GM12878 (cell line): ENCODE measurements at regions not wholly inside any gene's neighbourhood (a gene's known extent, or its start where the extent isn't known, plus 50 kb on each side); places are given as distances from the start of the nearest gene placed in this dataset.

Experiments
- CREB1 ChIP-seq: IDR thresholded peaks from 2 replicates; pipeline ENCODE4 v1.6.1; 2012; ENCODE audit warnings: low read depth, mild to moderate bottlenecking, inconsistent platforms
- CREM ChIP-seq: IDR thresholded peaks from 2 replicates; pipeline ENCODE4 v1.6.1; 2014; ENCODE audit warnings: antibody characterized with exemption, low read depth
- EGR1 ChIP-seq, 2 experiments: IDR thresholded peaks; 1 replicate in 1 of 2; 2 replicates in 1 of 2; pipeline ENCODE4 v1.6.1; 2011 to 2012; ENCODE audit warnings: low read depth in 2 of 2, low read length in 2 of 2, borderline replicate concordance in 1 of 2, mild to moderate bottlenecking in 1 of 2, moderate library complexity in 1 of 2
- HCFC1 ChIP-seq: fragments of 150-350 bp; IDR thresholded peaks from 2 replicates; pipeline ENCODE4 v1.6.1; 2014; ENCODE audit warnings: low read length
- HDGF ChIP-seq: fragments of 450-650 bp; IDR thresholded peaks from 2 replicates; pipeline ENCODE4 v1.6.1; 2016; ENCODE audit warnings: antibody characterized with exemption
- JUND ChIP-seq: IDR thresholded peaks from 2 replicates; pipeline ENCODE4 v1.6.1; 2012; ENCODE audit warnings: low read depth, mild to moderate bottlenecking, low read length, improper control_type of control experiment, moderate library complexity
- MEF2A ChIP-seq: IDR thresholded peaks from 2 replicates; pipeline ENCODE4 v1.6.1; 2011; ENCODE audit warnings: low read depth, mild to moderate bottlenecking, low read length, moderate library complexity; ENCODE audit not compliant: insufficient read depth
- NFYB ChIP-seq: IDR thresholded peaks from 2 replicates; pipeline ENCODE4 v1.6.1; 2011; ENCODE audit warnings: low read depth, mild to moderate bottlenecking, low read length, improper control_type of control experiment, moderate library complexity; ENCODE audit not compliant: insufficient read depth
- POLR2A ChIP-seq: IDR thresholded peaks from 2 replicates; pipeline ENCODE4 v1.6.1; 2011; ENCODE audit warnings: low read depth, mild to moderate bottlenecking, low read length
- RELA ChIP-seq: fragments of 450-650 bp; IDR thresholded peaks from 2 replicates; pipeline ENCODE4 v1.8.0; 2014; ENCODE audit warnings: borderline replicate concordance; ENCODE audit not compliant: partially characterized antibody
- TCF12 ChIP-seq: IDR thresholded peaks from 2 replicates; pipeline ENCODE4 v1.6.1; 2011; ENCODE audit warnings: low read depth, mild to moderate bottlenecking, low read length
- TF ChIP-seq, protein P1 (sequence below), 3 experiments: IDR thresholded peaks in 2 of 3; conservative IDR thresholded peaks in 1 of 3; 2 replicates each; pipeline ENCODE4 v1.5.1; 2011; ENCODE audit warnings: low read depth in 3 of 3, low read length in 3 of 3, mild to moderate bottlenecking in 3 of 3, control low read depth in 2 of 3, moderate library complexity in 2 of 3, inconsistent platforms in 1 of 3, mixed read lengths in 1 of 3; ENCODE audit not compliant: control insufficient read depth in 2 of 3, insufficient read depth in 1 of 3; ENCODE audit errors: extremely low read depth in 1 of 3
- TF ChIP-seq, protein P2 (sequence below): IDR thresholded peaks from 2 replicates; pipeline ENCODE4 v1.6.1; 2012; ENCODE audit warnings: low read depth, low read length, improper control_type of control experiment
- TF ChIP-seq, protein P3 (sequence below): fragments of 450-650 bp; IDR thresholded peaks from 2 replicates; pipeline ENCODE4 v1.6.1; 2017; ENCODE audit warnings: low read depth, mild to moderate bottlenecking, moderate library complexity

DNA sequence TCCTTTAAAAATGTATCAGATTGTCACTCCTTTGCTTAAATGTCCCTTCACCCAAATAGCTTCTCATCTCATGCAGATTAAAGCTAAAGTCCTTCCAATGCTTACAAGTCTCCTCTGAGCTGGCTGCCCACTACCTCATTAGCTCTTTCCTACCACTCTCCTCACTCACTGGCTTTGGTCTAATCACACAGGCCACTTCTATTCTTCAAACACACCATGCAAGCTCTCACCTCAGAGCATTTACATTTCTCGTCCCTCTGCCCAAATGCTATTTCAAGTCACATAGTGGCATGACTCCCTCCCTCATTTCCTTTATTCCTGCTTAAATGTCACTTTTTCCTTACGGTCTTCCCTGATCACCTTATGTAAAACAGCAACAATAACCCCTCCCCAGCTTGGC lies 110.6 kb upstream of the CMC1 start:
- TF ChIP-seq, protein P1, sequence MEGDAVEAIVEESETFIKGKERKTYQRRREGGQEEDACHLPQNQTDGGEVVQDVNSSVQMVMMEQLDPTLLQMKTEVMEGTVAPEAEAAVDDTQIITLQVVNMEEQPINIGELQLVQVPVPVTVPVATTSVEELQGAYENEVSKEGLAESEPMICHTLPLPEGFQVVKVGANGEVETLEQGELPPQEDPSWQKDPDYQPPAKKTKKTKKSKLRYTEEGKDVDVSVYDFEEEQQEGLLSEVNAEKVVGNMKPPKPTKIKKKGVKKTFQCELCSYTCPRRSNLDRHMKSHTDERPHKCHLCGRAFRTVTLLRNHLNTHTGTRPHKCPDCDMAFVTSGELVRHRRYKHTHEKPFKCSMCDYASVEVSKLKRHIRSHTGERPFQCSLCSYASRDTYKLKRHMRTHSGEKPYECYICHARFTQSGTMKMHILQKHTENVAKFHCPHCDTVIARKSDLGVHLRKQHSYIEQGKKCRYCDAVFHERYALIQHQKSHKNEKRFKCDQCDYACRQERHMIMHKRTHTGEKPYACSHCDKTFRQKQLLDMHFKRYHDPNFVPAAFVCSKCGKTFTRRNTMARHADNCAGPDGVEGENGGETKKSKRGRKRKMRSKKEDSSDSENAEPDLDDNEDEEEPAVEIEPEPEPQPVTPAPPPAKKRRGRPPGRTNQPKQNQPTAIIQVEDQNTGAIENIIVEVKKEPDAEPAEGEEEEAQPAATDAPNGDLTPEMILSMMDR (IDR thresholded peaks at IDR 0.05 in 2 of 3, conservative IDR thresholded peaks at IDR 0.05 in 1 of 3; ENCODE audit: control insufficient read depth in 2 of 3, extremely low read depth in 1 of 3, insufficient read depth in 1 of 3, low read depth in 3 of 3, low read length in 3 of 3) = no peak
- TF ChIP-seq TCF12 (no peak), HCFC1 (no peak), CREB1 (no peak), MEF2A (no peak), POLR2A (no peak), HDGF (0 out of 2 replicates have a peak, but pooled peaks have one; percentile 42), CREM (no peak), EGR1 (IDR thresholded peaks at IDR 0.05; ENCODE audit: borderline replicate concordance in 1 of 2, low read depth in 2 of 2, low read length in 2 of 2) (no peak), RELA (no peak), JUND (no peak), NFYB (no peak)
- TF ChIP-seq, protein P2, sequence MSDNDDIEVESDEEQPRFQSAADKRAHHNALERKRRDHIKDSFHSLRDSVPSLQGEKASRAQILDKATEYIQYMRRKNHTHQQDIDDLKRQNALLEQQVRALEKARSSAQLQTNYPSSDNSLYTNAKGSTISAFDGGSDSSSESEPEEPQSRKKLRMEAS = no peak
- TF ChIP-seq, protein P3, sequence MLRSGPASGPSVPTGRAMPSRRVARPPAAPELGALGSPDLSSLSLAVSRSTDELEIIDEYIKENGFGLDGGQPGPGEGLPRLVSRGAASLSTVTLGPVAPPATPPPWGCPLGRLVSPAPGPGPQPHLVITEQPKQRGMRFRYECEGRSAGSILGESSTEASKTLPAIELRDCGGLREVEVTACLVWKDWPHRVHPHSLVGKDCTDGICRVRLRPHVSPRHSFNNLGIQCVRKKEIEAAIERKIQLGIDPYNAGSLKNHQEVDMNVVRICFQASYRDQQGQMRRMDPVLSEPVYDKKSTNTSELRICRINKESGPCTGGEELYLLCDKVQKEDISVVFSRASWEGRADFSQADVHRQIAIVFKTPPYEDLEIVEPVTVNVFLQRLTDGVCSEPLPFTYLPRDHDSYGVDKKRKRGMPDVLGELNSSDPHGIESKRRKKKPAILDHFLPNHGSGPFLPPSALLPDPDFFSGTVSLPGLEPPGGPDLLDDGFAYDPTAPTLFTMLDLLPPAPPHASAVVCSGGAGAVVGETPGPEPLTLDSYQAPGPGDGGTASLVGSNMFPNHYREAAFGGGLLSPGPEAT = no peak
